Activated effector memory CD4-positive, alpha-beta T cell treated with anti-CD3 and anti-CD28 coated beads, Interleukin-2, amount 50 U/mL, for 16 hours (primary cell): ENCODE measurements at regions not wholly inside any gene's neighbourhood (a gene's known extent, or its start where the extent isn't known, plus 50 kb on each side); places are given as distances from the start of the nearest gene placed in this dataset.
A peak's percentile ranks its signal among the peaks of the same experiment; 100 is the strongest.
"Not testable (repeated sequence)": the region's sequence is repeated elsewhere in the genome, so short reads cannot be mapped to it uniquely, and the experiment has no call there.

Experiments used
- DNase-seq: peaks from one replicate; pipeline ENCODE4 v3.0.0-alpha.2; 2020

- no peak for DNase-seq
Observed at GRCh38 chr12:46617167-46617566, 208.6 kb downstream of the SLC38A4 start.

- no peak for DNase-seq
Observed at GRCh38 chr12:46610754-46611153, 215.0 kb downstream of the SLC38A4 start.

GRCh38 chr12:46609674-46610073 is 216.1 kb downstream of the SLC38A4 start:
- no peak for DNase-seq

GRCh38 chr12:46609273-46609623 is 216.5 kb downstream of the SLC38A4 start:
- no peak for DNase-seq

GRCh38 chr12:46608431-46609272 is 217.1 kb downstream of the SLC38A4 start:
- DNase-seq, result no peak

GRCh38 chr12:46604684-46605083 is 221.1 kb downstream of the SLC38A4 start:
- DNase-seq, result no peak

GRCh38 chr12:46603776-46604456 is 221.9 kb downstream of the SLC38A4 start:
- no peak for DNase-seq

- no peak for DNase-seq
Observed at GRCh38 chr12:46602474-46602873, 223.3 kb downstream of the SLC38A4 start.

GRCh38 chr12:46590991-46591703 is 218.6 kb upstream of the SLC38A2 start:
- no peak for DNase-seq

GRCh38 chr12:46585854-46586621 is 213.5 kb upstream of the SLC38A2 start:
- peak; percentile 69 for DNase-seq

- DNase-seq, result not testable (repeated sequence)
Observed at GRCh38 chr12:46584098-46584497, 211.5 kb upstream of the SLC38A2 start.

- not testable (repeated sequence) for DNase-seq
Observed at GRCh38 chr12:46581990-46582389, 209.4 kb upstream of the SLC38A2 start.

GRCh38 chr12:46580445-46580844 is 207.9 kb upstream of the SLC38A2 start:
- no peak for DNase-seq

GRCh38 chr12:46579474-46579873 is 206.9 kb upstream of the SLC38A2 start:
- no peak for DNase-seq

- DNase-seq, result no peak
Observed at GRCh38 chr12:46578190-46578982, 205.8 kb upstream of the SLC38A2 start.

- DNase-seq, result no peak
Observed at GRCh38 chr12:46577063-46577776, 204.6 kb upstream of the SLC38A2 start.

GRCh38 chr12:46574847-46575246 is 202.3 kb upstream of the SLC38A2 start:
- DNase-seq, result no peak

- DNase-seq, result no peak
Observed at GRCh38 chr12:46573347-46573658, 200.7 kb upstream of the SLC38A2 start.

- DNase-seq, result no peak
Observed at GRCh38 chr12:46572644-46573346, 200.2 kb upstream of the SLC38A2 start.

GRCh38 chr12:46571608-46572007 is 199.0 kb upstream of the SLC38A2 start:
- DNase-seq, result no peak
